Activated T-cell treated with anti-CD3 and anti-CD28 coated beads, Interleukin-2, amount 50 U/mL, for 1 hour (primary cell): ENCODE measurements at regions not wholly inside any gene's neighbourhood (a gene's known extent, or its start where the extent isn't known, plus 50 kb on each side); places are given as distances from the start of the nearest gene placed in this dataset.
"Not testable (repeated sequence)": the region's sequence is repeated elsewhere in the genome, so short reads cannot be mapped to it uniquely, and the experiment has no call there.

ENCODE experiments used
- DNase-seq: peaks from one replicate; pipeline ENCODE4 v3.0.0-alpha.2; 2020

DNA sequence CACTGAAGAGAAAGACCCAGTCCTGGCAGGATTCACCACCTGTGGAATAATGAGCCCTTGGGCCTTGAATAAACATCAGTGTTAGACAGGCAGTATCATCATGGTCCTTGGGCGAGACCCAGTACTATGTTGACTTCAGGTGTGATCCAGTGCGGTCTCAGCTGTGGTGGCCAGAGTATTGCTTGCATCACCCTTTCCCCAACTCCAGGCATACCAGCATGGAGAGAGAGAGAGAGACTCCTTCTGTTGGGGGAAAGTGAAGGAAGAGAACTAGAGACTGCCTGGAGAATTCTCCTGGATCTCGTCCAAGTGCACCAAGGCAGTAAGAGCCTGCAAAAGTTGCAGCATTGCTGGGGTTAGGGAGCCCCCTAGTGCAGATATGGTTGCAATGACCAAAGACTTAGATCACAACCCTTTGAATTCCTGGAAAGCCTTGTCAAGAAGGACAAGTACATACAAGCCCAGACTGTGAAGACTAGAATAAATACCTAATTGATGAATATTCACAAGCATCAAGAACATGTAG lies 61.1 kb upstream of the VAMP7 start:
- DNase-seq, result peak; percentile 27

DNA sequence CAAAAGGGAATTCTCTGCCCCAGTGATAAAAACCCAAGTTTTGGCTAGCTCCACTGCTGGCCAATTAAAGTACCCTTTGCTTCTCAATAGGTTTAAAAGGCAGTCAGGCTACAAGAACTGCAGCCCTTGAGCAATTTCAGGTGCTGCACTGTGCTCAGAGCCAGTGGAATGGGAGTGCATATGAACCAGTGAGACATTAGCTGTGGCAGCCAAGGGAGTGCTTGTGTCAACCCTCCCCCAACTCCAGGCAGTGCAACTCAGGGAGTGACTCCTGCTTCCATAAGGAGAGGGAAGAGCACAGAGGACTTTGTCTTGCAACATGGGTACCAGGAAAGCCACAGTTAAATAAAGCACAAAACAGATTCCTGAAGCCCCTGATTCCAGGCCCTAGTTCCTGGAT lies 61.6 kb upstream of the VAMP7 start:
- DNase-seq, result no peak

DNA sequence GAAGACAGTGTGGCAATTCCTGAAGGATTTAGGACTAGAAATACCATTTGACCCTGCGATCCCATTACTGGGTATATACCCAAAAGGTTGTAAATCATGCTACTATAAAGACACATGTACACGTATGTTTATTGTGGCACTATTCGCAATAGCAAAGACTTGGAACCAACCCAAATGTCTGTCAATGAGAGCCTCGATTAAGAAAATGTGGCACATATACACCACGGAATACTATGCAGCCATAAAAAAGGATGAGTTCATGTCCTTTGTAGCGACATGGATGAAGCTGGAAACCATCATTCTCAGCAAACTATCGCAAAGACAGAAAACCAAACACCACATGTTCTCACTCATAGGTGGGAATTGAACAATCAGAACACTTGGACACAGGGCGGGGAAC lies 66.8 kb upstream of the VAMP7 start:
- DNase-seq, result not testable (repeated sequence)

DNA sequence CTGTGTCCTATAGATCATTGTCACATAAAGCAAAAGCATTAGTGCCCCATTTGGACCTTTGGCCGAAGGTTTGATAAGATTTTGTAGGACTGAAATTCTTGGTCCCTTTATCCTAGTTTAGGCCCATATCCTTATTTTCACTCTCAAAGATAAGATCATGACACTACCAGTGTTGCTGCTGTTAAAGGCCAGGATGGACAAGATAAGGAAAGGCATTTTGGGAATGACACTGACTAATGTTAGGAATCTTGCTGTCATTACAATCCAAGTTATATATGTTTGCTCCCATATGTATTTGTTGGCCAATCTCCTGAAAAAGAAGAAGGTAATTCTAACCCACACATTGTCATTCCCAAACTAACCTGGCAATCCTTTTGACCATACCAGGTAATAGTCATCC lies 101.3 kb upstream of the VAMP7 start:
- no peak for DNase-seq

DNA sequence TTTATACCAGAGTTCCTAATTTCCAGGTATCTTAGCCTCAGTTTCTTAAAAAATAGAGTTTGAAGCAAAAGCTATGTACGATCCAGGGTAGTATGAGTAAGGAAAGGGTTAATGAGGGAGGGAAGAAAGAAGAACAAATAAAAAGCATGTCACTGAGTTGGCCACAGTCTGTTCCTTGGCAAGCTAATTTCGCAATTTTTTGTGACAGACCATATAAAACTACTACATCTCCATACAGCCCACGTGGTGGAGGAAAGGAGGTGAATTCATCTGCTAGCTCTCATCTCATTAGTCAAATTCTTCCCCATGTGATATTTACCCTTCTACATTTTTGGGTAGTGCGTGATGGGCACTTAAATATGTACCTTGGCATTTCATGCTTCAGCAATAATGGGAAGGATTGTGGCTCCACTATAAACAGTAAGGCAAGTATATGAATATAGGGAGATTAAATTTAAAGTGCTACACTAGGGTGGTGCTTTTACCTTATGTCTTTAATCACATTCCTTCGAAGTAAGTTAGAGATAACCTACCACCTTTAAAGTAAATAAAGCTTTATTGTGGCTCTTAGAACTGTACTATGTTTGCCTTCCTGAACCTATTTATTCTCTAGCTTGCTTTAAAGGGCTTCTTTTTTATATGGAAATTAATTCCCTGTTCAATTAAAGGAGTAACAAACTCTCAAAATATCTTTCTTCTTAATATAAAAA lies 102.1 kb upstream of the VAMP7 start:
- no peak for DNase-seq

DNA sequence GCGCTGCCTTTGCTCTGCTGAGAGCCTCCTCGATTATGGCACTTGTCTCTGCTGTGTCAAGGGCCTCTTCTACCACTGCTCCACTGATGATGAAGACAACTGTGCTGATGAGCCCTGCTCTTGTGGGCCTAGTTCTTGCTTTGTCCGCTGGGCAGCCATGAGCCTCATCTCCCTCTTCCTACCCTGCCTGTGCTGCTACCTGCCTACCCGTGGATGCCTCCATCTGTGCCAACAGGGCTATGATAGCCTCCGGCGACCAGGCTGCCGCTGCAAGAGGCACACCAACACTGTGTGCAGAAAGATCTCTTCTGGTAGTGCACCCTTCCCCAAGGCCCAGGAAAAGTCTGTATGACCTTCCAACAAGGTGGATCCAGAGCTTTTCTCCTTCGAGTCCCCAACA lies 106.8 kb upstream of the VAMP7 start:
- DNase-seq, result no peak

DNA sequence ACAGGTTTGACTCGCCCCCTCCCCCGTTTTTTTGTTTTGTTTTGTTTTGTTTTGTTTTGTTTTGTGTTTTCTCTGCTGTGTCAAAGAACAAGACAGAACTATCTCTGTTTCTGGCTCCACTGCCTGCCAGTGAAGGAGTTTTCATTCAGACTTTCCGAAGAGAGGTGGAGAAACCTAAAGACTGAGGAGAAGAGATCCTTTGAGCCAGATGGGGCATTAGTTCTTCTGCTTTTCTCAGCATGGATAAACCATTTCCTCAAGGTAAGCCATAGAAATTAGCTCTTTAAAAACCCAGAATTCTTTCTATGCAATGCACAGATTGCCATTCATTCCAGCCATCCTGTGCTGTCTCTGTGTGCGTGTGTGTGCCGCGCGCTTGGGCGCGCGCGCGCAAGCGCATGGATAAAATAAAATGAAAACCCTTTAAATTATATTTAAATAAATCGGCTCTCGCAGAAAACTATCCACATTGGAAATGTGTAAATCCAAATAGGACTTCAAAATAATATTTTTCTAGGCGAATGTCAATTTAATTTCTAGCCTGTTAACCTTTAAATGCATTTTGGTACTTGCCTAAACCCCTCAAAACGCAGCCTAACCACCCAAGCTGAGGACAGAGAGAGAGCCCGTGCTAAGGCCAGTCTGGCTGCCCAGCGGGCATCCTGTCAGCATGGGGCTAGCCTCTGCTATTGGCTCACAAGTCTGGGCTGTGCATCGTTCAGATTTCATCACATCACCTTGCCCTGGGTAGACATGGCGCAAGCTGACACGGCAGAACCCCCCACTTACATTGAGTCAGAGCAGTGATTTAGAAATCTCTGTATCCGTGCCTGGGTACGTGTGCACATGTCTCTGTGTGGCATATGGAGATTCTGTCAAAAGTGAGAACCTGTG lies 113.0 kb upstream of the VAMP7 start:
- DNase-seq, result no peak

DNA sequence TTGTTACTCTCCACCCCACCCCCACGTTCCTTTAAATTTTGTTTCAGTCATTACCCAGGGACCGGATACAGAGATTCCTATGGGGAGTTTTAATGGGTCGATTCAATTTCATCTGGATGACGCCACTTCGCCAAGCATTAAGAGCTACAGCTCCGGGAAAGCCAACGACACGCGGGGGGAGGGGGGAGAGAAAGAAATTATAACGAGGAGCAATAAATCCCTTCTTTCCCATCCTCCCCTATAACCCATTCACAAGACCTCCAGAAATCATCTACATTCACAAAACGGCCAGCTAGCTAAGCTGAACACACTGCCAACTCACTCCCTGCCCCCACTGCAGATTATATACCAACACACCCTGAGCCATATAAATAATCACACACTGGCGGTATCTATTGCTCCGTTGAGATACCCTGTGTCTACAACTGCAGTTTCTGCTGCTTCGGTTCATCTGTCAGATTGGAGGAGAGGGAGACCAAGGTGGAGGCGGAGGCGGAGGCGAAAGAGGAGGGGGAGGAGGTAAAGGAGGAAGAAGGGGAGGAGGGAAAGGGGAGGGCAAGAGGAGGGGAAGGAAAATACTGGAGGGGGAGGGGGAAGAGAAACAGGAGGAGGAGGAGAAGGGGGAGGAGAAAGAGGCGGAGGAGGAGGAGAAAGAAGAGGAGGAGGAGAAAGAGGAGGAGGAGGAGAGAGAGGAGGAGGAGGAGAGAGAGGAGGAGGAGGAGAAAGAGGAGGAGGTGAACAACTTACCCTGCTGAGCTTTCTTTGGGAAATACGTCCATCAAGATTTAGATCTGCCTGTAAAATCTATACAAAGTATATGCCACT lies 113.9 kb upstream of the VAMP7 start:
- DNase-seq, result peak; percentile 19

DNA sequence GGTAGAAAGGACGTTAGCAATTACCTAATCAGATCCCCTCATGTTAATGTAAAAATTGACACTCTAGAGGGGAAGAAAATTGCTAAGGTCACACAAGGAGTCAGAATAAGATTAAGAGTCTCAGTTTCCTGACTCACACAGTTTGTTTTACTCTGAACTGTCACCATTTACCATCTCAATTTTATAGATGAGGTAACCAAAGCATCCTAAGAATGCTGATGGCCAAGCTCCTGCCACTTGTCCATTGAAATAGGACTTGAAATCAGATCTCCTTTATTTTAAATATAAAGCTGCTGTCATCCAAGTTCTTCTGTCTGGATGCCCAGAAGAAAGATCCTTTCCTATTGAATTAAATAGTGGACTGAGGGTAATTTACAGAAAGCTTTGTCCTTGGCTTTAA lies 114.8 kb upstream of the VAMP7 start:
- no peak for DNase-seq

DNA sequence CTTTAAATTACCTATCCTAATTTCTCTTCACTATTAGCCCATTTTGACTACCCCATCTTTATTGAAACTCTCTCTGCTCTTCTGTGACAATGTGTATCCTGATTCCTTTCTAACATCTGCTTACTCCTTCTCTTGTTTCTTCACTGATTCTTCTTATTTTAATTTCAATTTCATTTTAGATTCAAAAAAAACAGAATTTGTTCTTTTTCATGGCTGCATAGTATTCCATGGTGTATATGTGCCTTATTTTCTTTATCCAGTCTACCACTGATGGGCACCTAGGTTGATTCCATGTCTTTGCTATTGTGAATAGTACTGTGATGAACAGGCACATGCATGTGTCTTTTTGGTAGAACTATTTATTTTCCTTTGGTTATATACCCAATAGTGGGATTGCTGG lies 120.0 kb upstream of the VAMP7 start:
- DNase-seq, result no peak

DNA sequence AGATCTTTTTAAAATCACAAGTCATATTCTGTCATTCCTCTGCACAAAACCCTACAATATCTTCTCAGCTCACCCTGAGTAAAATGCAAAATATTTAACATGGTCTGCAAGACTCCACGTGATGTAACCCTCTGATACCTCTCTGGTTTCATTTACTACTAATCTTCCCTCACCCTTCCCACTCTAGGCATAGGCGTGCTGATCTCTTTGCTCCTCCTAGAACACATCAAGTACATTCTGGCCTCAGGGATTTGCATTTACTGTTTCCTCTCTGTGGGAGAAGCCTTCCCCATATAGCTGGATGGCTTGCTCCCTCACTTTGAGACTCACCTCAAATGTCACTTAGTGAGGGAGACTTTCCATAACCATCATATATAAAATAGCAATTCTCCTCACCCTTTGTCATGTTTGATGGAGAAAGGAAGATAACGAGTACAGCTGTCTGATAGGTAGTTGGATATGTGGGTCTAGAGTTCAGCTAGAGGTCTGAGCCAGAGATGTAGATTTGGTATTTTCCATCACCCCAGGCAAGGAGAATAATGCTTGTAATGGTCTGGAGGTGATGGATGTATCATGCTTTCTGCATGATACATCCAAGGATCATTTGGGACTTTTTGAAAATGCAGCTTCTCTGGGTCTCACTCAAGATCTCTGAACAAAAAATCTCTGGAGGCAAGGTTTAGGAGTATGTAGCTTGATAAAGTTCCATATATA lies 123.9 kb upstream of the VAMP7 start:
- DNase-seq, result no peak

DNA sequence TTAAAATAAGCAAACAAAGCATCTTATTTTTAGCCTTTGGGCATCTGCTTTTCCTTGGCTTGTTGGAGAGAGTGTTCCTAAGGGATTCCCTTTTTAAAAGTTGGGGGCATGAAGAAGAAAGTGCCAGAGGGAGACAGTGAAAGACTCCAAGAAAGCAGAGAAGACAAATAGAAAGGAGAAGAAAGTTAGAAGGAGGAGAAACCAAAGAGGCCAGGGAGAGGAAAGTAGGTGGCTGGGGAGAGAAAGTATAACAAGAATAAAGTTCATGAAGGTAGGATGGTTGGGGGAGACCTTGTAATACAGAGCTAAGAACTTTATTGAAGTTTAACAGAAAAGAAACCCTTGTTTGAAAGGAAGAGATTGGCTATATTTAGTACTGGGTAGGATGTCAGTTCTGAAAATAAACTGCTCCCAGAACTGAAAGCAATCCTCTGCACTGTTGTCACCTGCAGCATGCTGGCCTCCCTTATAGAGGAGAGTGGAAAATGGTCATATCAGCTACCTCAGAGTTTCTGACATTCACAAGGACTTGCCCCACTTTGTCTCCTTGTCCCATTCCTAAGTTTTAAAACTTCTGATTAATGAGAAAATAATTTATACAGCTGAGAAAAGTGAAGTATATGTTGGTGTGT lies 125.3 kb upstream of the VAMP7 start:
- no peak for DNase-seq

DNA sequence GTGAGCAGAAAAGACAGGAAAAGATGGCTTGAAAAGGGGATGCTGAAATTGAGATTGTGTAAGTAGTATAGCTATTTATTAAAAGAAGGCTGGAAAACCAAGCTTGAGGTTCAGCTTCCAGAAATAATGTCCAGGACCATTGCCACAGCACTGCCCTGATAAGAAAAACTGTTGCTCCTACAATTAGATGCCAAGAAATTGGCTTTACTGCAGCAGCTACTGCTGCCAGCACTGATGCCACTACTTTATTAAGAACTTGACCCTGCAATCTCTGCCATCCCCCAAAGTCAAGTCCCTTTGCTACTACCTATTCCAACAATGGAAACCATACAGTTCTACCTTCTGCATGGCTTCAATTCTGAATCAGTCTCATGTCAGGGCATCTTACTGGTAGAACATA lies 130.0 kb upstream of the VAMP7 start:
- DNase-seq, result no peak

DNA sequence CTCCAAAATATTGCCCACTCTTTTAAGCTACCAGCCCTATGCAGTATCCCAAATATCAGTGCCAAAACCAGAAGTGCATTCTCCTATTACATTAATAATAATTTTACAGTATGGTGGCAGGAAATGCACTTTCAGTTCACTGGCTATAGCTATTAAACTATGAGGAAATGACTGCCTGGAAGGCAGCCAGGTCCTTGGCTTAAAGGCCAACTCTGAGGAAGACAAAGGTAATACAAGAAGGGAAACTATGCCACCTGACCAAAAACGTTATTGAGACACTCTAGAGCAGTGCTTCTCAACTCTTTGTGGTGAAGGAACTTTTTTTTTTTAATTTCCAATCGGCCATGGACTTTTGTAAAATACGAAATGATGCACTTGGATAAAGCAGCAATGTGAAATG lies 133.6 kb upstream of the VAMP7 start:
- DNase-seq, result no peak

DNA sequence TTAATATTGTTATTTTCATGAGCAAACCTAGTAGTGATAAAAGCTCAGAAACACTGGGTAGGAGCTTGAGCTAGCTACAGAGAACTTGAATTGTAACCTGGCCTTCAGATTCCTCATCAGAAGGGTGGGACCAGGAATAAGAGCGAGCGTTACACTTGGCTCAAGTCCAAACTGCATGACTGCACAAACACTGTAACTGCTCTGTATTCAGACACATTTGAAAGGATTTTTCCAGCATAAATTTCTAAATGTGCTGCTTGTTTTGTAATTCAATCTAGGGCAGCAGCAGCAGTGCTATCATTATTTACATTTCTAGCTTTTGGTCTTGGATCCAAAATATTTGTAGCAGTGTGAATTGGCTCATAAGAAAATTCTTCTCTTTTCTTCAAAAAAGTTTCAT lies 133.0 kb upstream of the TMLHE start:
- no peak for DNase-seq

DNA sequence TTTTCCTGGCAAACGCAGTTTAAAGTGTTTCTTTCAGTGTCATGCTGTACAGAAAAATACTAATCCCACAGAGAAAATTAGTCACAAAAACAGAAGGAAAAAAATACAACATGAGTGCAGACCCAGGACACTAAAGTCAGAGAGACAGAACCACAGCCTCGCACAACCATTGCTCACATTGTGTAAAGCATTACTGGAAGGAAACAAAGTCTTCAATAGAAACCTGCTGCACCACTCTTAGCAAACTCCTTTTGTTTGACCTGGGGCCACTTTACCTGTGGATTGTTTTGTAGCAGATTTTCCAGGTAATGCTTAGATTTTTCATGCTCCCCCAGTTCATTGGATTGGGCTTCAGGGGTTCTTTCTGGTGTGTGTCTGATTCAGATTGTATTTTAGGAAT lies 131.8 kb upstream of the TMLHE start:
- DNase-seq, result no peak

DNA sequence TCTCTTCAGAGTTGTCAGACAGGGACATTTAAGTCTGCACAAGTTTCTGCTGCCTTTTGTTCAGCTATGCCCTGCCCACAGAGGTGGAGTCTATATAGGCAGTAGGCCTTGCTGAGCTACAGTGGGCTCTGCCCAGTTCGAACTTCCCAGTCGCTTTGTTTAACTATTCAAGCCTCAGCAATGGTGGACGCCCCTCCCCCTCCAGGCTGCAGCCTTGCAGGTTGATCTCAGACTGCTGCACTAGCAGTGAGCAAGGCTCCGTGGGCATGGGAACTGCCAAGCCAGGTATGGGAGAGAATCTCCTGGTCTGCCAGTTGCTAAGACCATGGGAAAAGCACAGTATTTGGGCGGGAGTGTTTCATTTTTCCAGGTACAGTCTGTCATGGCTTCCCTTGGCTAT lies 115.6 kb upstream of the TMLHE start:
- not testable (repeated sequence) for DNase-seq

DNA sequence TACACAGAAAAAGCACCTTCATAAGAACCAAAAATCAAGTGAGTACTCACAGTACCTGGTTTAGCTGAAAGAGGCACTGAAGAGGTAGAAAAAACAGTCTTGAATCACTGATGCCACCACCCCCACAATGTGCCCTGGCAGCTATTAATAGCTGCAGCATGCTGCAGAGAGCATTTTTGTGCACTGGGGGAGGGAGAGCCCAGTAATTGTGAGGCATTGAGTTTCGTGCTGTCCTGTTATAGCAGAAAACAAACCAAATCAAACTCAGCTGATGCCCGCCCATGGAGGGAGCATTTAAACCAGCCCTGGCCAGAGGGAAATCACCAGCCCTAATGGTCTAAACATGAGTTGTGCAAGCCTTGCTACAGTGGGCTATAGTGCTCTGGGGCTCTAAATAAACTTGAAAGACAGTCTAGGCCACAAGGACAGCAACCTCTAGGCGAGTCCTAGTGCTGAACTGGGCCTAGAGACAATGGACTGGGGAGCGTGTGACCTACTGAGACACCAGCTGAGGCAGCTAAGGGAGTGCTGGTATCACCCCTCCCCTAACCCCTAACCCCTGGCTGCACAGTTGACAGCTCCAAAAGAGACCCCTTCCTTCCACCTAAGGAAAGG lies 106.3 kb upstream of the TMLHE start:
- DNase-seq, result no peak

DNA sequence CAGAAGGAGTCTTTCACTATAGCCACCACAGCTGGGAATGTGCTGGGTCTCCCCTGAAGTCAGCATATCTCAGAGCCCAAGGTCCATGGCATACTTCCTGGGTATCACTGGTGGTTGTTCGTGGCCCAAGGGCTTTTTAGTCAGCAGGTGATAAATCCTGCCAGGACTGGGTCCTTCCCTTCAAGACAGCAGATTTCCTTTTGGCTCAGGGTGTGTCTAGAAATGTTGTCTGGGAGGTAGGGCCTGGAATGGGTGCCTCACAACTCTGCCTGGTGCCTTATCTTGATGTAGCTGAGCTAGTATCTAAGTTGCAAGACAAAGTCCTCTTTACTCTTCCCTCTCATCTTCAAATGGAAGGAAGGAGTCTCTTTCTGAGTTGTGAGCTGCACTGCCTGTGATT lies 102.4 kb upstream of the TMLHE start:
- DNase-seq, result no peak

DNA sequence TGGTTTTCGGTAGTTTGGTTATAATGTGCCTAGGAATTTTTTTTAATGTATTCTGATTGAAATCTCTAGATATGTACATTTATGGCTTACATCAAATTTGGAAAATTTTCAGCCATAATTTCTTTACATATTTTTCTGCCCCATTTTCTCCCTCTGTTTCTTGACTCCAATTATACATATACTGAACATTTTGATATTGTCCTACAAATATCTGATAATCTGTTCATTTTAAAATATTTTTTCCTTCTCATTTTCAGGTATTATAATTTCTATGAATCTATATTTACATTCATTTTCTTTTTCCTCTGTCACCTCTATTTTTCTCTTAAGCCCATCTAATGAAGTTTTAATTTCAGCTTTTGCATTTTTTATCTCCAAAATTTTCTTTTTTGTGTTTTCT lies 82.7 kb upstream of the TMLHE start:
- no peak for DNase-seq

DNA sequence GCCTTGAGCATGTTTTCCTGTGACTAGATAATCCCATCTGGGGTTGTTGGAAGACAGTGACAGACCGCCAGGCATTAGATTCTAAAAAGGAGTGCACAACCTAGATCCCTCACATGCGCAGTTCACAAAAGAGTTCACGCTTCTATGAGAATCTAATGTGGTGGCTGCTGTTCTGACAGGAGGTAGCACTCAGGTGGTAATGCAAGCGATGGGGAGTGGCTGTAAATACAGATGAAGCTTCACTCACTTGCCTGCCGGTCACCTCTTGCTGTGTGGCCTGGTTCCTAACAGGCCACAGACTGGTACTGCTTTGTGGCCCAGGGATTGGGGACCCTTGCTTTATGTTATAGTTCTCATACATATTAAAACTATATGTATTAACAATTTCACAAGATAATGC lies 81.9 kb upstream of the TMLHE start:
- no peak for DNase-seq

DNA sequence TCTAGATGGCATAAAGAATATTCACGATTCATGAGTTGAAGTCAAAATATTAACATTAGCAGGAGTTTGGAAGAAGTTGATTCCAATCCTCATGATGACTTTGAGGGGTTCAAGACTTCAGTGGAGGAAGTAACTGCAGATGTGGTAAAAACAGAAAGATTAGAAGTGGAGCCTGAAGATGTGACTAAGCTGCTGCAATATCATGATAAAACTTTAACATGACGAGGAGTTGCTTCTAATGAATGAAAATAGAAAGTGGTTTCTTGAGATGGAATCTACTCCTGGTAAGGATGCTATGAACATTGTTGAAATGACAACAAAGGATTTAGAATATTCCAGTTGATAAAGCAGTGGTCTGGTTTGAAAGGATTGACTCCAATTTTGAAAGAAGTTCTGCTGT lies 70.1 kb upstream of the TMLHE start:
- no peak for DNase-seq
